Mesothelial cell of epicardium (in vitro differentiated cells): ENCODE measurements at regions not wholly inside any gene's neighbourhood (a gene's known extent, or its start where the extent isn't known, plus 50 kb on each side); places are given as distances from the start of the nearest gene placed in this dataset.

Source experiments
- DNase-seq, 2 experiments: peaks; one replicate each; pipeline ENCODE4 v3.0.0; 2021; ENCODE audit warnings: low spot score in 2 of 2; ENCODE audit not compliant: unreplicated experiment in 2 of 2
- H3K27ac Mint-ChIP-seq: 2 replicates; pipeline ENCODE4 v1.8.0; 2021; ENCODE audit warnings: mixed read lengths
- H3K27me3 Mint-ChIP-seq: 2 replicates; pipeline ENCODE4 v1.8.0; 2021; ENCODE audit warnings: low read depth, mixed read lengths
- H3K36me3 Mint-ChIP-seq: 2 replicates; pipeline ENCODE4 v1.8.0; 2021; ENCODE audit warnings: mixed read lengths
- H3K4me1 Mint-ChIP-seq: 2 replicates; pipeline ENCODE4 v1.8.0; 2021; ENCODE audit warnings: mixed read lengths
- H3K4me3 Mint-ChIP-seq: 2 replicates; pipeline ENCODE4 v1.8.0; 2021; ENCODE audit warnings: mild to moderate bottlenecking, moderate library complexity, mixed read lengths
- H3K9me3 Mint-ChIP-seq: 2 replicates; pipeline ENCODE4 v1.8.0; 2021; ENCODE audit warnings: mixed read lengths
- TF ChIP-seq, protein P1 (sequence below): fragments of 200-600 bp; sonication (generic); IDR thresholded peaks from one replicate; pipeline ENCODE4 v1.5.0; 2021; ENCODE audit warnings: antibody characterized with exemption; ENCODE audit not compliant: unreplicated experiment

- Mint-ChIP-seq H3K36me3 (no peaks in the 10 kb centered on the region), H3K4me1 (peaks cover 30% of the 10 kb centered on the region), H3K27ac (peak overlapping the region; percentile 19), H3K27me3 (no peaks in the 10 kb centered on the region), H3K9me3 (no peaks in the 10 kb centered on the region), H3K4me3 (no peak overlapping the region)
- TF ChIP-seq, protein P1, sequence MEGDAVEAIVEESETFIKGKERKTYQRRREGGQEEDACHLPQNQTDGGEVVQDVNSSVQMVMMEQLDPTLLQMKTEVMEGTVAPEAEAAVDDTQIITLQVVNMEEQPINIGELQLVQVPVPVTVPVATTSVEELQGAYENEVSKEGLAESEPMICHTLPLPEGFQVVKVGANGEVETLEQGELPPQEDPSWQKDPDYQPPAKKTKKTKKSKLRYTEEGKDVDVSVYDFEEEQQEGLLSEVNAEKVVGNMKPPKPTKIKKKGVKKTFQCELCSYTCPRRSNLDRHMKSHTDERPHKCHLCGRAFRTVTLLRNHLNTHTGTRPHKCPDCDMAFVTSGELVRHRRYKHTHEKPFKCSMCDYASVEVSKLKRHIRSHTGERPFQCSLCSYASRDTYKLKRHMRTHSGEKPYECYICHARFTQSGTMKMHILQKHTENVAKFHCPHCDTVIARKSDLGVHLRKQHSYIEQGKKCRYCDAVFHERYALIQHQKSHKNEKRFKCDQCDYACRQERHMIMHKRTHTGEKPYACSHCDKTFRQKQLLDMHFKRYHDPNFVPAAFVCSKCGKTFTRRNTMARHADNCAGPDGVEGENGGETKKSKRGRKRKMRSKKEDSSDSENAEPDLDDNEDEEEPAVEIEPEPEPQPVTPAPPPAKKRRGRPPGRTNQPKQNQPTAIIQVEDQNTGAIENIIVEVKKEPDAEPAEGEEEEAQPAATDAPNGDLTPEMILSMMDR = no peak
- DNase-seq = no peak
Measured at GRCh38 chr13:37945651-37946575, 76.3 kb upstream of the TRPC4 start.

DNA sequence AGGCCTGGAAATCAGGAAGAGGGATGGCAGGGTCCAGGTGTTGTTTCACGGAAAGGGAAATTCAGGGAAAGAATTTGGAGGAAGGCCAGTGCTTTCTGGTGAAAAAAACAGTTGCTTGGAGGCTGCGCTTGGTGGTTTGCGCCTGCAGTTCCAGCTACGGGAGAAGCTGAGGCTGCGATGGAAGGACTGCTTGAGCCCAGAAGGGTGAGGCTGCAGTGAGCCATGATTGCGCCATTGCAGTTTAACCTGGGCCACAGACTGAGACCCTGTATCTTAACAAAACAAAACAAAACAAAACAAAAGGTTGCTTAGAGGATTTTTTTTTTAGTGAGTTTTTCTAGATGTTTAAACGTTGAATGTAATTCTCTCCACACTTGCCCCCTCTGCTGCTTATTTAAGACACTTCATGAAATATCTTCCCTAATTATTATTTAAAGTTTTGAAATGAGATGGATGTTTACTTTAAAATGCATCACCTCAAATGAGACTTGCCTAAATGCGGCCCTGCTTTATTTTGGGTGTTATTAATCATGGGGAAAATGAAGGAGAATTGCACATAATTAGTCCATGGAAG, 75.4 kb upstream of the TRPC4 start:
- peak overlapping the region; percentile 68 for H3K27ac Mint-ChIP-seq
- DNase-seq = no peak
- H3K4me3 Mint-ChIP-seq = no peak overlapping the region
- no peaks in the 10 kb centered on the region for H3K9me3 Mint-ChIP-seq
- H3K4me1 Mint-ChIP-seq = peaks cover 30% of the 10 kb centered on the region
- no peaks in the 10 kb centered on the region for H3K27me3 Mint-ChIP-seq
- no peaks in the 10 kb centered on the region for H3K36me3 Mint-ChIP-seq
- TF ChIP-seq, protein P1 = no peak

- TF ChIP-seq, protein P1 = no peak
- Mint-ChIP-seq H3K4me3 (no peak overlapping the region), H3K36me3 (no peaks in the 10 kb centered on the region), H3K4me1 (peaks cover 30% of the 10 kb centered on the region), H3K27me3 (no peaks in the 10 kb centered on the region), H3K9me3 (no peaks in the 10 kb centered on the region), H3K27ac (peak overlapping the region; percentile 68)
- no peak for DNase-seq
Measured at GRCh38 chr13:37944081-37944868, 74.7 kb upstream of the TRPC4 start.

GRCh38 chr13:37942929-37943328, 73.4 kb upstream of the TRPC4 start:
- no peak overlapping the region for H3K27ac Mint-ChIP-seq
- H3K4me3 Mint-ChIP-seq = no peak overlapping the region
- no peaks in the 10 kb centered on the region for H3K27me3 Mint-ChIP-seq
- no peaks in the 10 kb centered on the region for H3K36me3 Mint-ChIP-seq
- H3K4me1 Mint-ChIP-seq = peaks cover 30% of the 10 kb centered on the region
- H3K9me3 Mint-ChIP-seq = no peaks in the 10 kb centered on the region
- no peak for DNase-seq
- TF ChIP-seq, protein P1 = no peak

DNA sequence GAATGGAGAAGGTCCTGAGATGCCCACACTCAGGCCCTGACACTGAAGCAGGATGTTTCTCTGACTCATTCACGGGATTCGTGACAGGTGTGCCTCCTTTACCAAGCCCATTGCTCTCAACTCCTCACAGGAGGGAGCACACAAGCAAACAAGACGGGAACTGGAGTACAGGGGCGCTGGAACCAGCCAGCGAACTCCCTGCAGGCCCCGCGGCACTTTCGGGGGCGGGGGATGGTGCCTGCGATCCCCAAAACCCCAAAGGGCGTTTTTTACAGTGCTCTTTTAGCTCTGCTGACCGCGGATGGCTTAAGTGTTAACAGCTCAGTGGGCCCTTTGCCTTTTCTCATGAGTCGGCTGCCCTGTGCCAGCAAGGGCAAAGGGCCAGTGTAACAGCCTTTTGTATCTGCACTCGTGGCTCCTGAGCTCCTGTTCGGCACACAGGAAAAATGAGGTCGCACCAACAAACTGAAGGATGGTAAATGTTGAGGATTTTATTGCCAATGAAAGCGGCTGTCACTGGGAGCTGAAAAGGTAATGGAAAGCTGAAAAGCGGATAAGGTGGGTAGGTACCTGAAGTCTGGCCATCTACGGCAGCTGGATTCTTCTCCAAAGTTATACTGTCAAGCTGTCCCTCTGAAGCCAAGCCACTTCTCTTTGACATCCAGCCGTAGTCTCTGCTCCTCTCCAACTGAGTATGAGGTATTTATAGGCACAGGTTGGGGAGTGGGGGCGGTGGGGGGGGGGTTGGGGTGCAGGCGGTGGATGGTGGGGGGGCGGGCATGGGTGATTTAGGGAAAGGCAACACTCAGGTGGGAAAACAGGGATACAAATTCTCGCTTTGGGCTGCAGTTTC, 65.0 kb upstream of the TRPC4 start:
- no peak overlapping the region for H3K4me3 Mint-ChIP-seq
- no peak overlapping the region for H3K27ac Mint-ChIP-seq
- H3K27me3 Mint-ChIP-seq = peaks cover 1% of the 10 kb centered on the region
- H3K4me1 Mint-ChIP-seq = peaks cover 8% of the 10 kb centered on the region
- DNase-seq = no peak
- H3K9me3 Mint-ChIP-seq = no peaks in the 10 kb centered on the region
- TF ChIP-seq, protein P1 = no peak
- H3K36me3 Mint-ChIP-seq = no peaks in the 10 kb centered on the region
